CD1c-positive myeloid dendritic cell (primary cell): ENCODE measurements at regions not wholly inside any gene's neighbourhood (a gene's known extent, or its start where the extent isn't known, plus 50 kb on each side); places are given as distances from the start of the nearest gene placed in this dataset.

ENCODE experiments used
- DNase-seq: peaks from one replicate; pipeline ENCODE4 v3.0.0-alpha.2; 2016; ENCODE audit errors: extremely low spot score

DNA sequence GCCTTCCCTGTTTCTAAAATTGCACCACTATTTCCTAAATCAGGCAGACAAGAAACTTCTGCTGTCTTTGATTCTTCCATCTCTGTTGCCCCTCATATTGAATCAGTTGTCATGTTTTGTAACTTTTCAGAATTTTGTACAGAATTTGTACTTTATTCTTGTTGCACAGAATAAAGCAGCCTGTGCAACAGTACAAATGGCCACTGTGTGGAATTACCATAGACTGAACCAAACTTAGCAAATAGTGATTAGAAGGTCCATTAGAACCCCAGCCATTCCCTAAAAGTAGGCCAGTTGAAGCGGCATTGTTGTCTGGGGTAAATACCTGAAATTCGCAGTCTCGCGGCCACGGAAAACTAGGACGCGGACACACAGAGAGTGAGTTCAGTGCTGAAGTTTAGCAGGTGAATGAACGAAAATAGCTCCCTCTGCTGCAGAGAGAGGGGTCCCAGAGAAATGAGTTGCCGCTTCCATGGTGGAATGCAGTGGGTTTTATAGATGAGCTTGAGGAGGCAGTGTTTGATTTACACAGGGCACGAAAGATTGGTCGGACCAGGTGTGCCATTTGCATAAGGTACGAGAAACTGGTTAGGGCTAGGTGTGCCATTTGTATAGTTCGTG lies 71.8 kb downstream of the C4orf33 start:
- no peak for DNase-seq

DNA sequence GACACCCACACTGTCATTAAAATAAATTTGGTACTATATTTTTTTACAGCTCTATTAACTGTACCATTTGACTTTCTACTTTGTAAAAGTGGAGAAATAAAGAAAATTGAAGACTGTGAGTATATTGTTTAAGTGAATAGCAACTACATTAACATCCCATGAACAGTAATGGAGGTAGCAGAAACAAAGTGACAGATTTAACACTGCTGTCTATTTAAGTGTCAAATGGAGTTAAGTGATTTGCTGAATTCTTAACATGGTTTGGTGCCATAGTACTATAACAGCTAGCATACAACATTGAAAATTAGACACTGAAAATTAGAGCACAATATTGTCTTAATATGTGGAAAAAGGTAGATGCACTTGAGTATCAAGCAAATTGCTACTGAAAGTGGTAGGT lies 76.2 kb downstream of the C4orf33 start:
- no peak for DNase-seq

DNA sequence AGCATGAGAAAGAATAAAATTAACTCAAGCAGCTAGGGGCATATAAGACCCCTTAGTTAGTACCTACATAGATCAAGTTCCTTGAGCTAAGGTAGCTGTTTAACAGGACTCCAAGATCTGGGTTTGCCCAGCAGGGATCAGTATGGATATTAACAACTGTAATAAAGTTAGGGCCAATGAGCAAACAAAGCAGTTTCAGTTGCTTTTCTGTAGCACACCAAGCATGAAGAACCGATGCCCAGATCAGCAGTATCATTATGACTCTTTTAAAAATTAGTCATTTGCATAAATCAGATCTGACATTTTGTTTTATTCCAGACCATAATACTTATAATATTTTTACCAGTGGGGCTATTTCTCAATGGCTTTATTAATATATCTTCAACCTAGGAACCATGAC lies 80.9 kb downstream of the C4orf33 start:
- DNase-seq, result no peak

DNA sequence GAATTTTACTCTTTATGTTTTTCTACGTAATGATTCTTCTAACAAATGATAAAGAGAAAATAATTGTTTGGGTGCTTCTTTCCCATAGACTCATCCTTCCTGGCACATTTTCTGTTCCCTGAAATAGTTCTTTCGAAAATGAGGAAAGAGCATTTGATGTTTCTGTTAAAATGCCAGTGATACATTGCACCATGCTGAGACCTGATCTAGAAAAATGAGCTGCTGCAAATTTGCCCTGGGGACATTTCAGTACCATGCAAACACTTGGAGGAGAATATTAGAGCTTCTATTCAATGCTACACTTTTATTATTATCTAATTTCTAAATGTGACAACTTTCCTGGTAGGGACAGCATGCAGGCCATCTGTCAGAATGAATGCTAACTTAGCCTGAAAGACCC lies 83.3 kb downstream of the C4orf33 start:
- no peak for DNase-seq

DNA sequence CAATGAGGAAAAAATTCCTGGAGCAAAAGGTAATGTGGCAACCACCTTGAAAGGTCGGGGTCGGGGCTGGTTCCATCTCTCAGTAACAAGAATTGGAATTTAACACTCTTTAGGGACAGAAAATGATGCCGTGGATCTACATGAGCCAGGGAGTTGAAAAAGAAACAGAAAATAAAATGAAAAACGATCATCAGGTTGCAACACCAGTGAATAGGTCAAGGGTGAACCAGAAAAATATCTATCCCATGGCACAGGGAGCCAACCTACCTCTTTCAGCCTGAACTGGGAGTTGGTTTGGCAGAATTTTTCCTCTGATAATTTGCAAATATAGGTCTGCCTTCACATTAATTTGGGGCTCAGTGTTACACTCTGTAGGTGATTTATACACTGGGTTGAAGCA lies 93.7 kb downstream of the C4orf33 start:
- no peak for DNase-seq

DNA sequence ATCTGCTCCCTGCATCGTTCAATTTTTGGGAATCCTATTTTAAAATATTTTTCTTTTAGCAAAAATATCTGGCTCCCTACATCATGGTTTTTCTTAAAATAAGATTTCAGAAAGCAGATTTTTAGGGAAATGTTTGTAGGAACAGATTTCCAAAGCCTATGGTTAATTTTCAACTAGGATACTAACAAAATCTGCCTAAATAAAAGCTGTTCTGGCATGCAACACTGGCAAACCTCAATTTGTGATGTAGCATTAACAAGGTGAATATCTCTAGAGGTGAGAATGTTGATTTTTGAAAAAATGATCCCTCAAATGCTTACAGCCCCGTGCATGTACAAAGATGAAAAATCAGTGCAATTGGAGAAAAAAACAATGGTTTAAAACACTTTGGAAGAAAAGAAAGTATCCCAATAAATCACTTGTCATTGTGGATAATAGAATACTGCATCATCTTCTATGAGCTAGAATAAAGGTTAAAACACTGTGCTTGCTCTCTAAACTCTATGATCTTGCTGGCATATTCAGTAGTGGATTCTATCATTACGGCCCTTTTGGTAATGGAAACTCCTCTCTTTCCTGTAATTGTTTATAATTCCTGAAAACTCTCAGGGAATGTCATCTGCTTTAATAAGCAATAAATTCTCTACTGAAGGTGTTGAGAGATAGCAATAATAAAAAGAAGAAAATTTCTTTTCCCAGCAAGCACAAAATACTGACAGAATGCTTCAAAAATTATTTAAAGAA lies 97.6 kb downstream of the C4orf33 start:
- no peak for DNase-seq

DNA sequence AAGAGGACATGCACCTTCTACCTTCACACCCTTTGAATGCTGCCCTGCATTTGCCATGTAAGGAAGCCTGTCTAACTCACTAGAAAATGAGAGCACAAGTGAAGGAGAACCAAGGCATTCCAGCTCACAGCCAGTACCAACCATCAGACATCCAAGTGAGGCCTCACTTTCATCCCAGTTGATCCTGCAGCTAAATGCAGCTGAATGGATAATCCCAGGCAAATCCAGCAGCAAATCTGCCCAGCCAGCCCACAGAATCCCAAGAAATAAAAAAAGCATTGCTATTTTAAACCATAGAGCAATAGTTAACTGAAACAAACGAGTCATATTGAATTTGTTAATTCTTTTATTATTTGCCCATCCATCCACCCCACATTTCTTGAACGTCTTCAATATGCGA lies 112.5 kb downstream of the C4orf33 start:
- DNase-seq, result no peak

DNA sequence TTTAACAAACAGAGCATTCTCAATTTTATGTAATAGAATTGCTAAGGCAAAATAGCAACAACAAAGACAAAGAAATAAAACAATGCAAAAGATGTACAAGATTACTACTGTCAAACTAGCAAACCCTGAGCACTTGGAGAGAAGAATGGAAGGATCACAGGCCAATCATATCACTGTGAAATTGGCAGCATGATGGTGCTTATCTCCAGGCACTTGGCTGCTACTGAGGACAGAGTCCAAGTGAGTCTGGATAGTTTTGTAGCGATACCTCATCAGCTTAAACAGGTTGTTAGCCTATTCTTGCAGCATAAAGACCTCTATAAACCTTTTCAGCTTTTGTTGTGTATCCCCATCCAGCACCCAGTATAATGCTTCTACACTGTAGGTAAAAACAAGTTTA lies 117.7 kb downstream of the C4orf33 start:
- no peak for DNase-seq

DNA sequence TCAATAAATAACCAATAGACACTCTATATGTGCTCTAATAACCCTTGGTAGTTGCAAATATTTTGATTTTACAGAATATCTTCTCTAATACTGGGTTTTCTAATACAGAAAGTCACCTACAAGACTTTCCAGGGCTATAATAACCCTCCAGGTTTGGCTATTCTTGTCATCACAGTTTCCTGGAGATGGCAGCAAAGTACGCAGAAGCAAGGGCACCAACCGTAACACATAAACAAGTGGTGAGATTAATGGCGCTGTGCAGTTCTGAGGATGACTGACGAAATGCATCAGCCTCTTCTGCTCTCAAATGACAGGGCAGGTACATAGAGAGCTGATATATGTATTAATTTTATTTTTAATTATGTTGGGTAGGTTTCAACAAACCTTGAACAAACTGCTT lies 122.4 kb downstream of the C4orf33 start:
- no peak for DNase-seq

DNA sequence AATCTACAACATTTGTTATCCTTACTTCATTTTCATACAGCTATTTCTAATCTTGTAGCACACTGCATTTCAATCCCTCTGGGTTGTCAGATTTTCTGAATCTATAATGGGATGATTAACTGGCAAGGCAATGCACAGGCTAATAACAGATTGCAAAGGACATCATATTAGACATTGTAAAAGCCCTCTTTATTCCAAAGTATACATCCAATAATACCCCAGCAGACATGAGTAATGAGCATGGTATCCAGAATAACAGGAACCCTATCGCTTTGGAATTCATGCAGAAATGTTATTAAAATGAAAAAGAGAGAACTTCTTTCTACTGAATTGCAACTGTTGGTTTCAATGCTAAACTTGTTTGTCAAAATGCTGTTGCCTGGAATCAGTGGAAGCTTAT lies 122.9 kb downstream of the C4orf33 start:
- no peak for DNase-seq

DNA sequence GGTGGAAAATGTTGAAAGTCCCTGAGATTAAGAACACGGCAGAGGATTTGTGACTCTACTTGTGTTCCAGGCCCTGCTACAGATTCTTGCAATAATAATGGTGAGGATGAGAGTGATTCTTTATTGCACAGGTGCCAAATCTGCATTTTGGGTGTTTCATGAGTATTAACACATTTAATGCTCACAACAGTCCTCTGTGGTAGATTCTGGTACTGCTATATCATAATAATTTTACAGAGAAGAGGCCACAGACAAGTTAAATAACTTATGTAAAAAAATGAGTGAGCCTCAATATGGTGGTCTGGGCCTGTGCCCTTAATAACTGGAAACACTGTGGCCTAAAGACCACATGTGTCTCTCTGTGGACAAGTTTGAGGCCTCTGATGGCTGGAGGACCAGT lies 124.3 kb downstream of the C4orf33 start:
- DNase-seq, result no peak

DNA sequence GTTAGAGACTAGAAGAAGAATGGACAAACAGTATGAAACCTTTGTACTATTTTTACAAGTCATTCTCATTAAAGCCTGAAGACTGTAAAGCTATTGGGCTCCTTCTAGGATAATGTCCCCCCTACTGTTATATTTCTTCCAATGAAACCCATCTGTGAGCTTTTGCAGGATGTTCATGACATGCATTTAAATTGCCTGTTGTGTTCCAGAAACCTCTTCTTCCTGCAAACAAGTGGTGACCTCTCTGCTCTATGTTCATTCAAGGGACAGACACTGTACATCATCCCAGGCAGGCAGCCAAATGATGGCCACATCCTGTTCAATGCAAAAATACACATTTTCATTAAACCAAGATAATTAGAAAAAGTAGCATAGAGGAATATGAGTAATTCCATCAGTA lies 128.0 kb downstream of the C4orf33 start:
- DNase-seq, result no peak

DNA sequence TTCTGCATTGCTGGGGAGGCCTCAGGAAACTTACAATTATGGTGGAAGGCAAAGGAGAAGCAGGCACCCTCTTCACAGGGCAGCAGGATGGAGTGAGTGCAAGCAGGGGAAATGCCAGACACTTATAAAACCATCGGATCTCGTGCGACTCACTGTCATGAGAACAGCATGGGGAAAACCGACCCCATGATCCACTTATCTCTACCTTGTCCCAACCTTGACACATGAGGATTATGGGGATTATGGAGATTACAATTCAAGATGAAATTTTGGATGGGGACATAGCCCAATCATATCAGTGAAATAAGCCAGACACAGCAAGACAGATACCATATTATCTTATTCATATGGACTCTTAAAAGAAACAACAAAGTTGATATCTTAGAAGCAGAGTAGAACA lies 134.9 kb downstream of the C4orf33 start:
- no peak for DNase-seq

DNA sequence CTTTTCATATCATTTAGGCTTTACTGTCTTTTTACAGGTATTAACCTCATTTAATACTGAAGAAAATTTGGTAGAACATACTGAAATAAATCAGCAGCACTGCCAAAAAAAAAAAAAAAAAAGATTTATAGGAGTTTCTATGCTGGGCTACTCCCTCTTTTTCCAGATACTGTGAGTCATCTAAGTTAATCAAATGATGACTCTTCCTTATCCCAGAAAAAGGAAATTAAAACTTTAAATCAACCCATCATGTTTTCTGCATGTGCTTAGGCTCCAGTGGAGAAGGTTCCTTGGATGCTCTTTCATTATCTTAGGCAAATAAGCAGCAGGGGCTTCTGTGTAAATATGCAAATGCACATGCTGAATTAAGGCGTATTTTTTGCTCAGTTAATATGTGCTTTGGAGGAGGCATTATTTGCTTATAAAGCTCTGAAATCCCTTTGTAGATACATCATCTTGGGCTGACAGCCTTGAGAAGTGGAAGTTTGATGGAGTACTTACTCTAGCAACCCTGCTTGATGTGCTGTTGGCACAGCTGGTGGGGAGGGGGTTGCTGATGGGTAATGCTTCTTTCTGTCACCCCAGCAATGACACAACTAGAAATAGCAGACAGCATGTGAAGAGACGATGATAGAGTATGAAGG lies 136.1 kb downstream of the C4orf33 start:
- DNase-seq, result no peak

DNA sequence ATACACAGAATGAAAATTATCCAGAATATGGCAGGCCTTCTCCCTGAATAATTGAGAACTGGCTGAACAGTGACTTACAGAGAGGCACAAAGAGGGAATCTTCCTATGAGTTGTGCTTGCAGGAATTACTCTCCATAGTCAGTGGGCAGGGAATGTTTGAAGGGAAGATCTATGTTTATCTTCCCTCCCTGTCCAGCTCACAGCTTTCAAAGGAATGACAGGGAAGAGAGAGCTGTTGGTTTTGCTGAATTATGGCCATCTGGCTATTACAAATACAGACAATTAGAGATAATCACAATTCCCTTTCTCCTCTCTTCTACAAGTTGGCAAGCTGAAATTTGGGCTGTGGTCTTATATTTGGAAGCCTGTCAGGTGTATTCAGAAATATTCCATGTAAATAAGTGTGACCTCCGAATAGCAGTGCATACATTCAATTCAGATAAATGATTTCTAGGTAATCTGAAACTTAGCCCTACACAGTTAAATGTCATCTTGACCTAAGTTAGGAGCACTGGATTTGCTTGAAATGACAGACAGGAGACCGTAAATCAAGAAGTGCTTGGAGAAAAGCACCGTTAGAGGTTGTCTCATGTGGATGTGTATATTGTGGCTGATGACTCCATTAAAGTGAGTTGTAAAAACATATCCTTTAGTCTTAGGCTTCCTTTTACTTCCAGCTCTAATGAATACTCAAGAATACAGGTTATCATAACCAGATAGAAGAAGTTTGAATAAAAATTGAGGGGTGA lies 136.8 kb downstream of the C4orf33 start:
- no peak for DNase-seq

DNA sequence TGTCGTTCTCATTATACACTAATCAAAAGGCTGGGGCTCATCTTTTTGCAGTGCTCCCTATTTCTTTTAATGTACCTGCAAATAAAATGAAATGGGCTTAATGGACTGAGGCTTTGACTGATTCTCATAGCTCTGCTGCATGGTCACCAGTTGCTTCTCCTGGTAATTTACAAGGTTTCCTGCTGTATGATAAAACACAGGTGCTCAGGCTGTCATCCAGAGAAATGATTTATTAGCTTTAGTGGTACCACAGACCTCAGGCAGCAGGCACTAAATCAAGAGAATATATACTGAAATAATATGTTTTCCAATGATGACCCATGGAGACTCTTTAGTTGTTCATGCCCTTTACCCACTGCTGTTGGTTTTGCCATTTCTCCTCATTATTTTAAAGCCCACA lies 137.7 kb downstream of the C4orf33 start:
- DNase-seq, result no peak

DNA sequence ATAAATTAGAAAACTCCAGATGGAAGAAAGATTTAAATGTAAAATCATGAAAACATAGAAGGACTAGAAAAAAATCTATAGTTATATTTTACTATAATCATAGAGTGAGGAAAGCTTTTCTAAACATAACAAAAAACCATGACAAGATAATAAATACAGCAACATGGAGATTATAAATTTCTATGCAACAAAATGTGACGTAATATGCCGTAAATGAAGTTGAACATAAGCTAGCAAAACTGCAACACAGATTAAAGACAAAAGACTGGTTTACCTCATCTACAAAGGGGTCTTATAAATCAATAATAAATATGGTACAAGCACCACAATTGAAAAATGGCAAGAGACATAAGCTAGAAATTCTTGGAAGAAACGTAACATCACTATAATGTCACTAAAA lies 140.4 kb downstream of the C4orf33 start:
- DNase-seq, result no peak

DNA sequence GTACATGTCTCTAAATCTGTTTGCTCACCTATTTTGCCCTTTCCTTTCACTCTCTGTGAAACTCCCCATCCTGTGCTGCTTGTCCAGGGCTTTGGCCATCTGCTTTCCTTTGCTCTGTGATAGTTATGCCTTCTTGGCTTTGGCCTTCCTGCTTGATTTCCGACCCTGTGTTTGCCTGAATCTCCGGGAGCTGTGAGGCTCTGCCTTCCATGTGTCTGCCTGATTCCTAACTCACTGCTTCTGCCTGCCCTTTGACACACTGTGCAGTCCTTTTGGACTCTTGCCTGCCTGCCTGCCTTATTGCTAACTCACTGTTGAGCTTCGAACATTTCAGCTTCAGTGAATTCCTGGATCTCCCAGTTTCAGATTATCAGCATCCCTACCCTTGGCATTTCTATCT lies 143.1 kb downstream of the C4orf33 start:
- no peak for DNase-seq

DNA sequence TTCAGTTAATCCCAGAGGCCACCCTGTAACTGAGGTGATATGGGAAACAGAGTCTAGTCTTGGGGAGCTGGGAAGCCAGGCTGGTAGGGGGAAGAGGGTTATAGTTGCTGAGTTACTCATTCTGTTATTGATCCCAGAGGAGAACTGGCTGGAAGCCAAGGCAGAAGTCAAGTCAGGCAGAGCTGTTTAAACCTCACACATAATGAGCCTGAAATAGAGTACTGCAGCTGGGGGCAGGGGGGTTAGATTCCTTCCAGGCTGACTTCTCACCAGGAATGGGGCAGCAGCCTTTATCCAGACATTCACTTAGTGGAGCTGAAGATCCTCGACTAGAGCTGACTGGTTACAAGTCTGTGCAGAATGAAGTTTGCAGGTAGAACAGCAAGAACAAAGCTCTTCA lies 144.9 kb downstream of the C4orf33 start:
- no peak for DNase-seq

DNA sequence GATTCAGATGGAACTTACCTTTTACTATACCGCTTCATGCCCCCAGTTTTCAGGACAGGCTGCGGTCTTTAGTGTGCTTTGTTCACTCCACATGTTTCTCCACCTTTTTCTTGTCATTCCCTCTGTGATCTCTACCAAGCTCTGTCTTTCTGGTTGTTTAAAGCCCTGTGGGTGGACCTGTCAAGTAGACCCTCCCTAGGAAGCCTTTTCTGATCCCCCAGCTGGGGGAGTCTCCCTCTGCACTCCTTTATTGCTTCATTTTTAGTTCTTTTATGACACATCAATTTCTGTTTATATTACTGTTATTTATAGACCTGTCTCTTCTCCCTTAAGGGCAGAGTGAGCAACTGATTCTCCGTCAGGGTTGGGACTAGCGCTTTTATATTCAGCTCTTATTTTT lies 150.2 kb downstream of the C4orf33 start:
- DNase-seq, result no peak

DNA sequence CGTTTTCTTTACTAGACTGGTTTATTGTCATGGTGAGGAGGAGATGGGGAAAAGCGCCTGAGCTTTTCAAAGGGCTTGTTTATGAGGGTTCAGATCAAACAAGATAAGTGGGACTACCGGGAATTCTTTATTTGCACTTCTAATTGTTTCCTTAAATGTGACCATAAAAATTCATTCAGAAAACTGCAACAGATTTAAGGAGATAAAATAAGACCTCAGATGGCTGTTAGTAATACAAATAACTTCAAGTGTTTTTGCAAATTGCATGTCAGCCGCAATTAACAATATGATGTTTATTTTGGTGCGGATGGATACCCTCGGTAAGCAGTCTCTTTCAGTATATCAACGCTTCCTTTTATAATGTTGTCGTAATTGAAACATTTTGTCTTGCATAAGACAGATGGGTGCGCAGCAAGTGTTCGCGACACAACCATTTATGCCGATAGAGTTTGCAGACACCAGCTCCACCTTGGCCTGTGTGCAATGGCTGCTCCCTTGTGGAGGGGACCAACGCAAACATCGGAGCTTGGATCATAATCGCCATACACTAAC lies 151.0 kb downstream of the C4orf33 start:
- DNase-seq, result no peak

DNA sequence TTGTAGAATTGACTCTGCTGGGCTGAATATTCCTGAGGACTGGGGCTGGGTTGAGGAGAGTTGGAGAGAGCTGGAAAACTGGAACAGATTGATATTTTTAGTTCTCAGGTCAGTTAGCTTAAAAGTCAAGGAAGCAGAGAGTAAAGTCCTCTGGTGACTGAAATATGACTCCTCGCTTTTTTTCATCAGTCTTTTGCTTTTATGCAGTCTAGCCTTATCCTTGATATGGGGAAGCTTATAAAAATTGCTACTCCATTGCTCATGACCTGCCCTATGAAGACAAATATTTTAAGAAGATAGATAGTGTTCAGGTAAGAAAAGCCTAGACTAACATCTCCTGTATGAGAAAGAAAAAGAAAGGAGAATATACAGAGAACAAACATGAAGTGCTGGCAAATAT lies 152.7 kb downstream of the C4orf33 start:
- no peak for DNase-seq
